ENCODE measurements at regions not wholly inside any gene's neighbourhood (a gene's known extent, or its start where the extent isn't known, plus 50 kb on each side); places are given as distances from the start of the nearest gene placed in this dataset.

DNA sequence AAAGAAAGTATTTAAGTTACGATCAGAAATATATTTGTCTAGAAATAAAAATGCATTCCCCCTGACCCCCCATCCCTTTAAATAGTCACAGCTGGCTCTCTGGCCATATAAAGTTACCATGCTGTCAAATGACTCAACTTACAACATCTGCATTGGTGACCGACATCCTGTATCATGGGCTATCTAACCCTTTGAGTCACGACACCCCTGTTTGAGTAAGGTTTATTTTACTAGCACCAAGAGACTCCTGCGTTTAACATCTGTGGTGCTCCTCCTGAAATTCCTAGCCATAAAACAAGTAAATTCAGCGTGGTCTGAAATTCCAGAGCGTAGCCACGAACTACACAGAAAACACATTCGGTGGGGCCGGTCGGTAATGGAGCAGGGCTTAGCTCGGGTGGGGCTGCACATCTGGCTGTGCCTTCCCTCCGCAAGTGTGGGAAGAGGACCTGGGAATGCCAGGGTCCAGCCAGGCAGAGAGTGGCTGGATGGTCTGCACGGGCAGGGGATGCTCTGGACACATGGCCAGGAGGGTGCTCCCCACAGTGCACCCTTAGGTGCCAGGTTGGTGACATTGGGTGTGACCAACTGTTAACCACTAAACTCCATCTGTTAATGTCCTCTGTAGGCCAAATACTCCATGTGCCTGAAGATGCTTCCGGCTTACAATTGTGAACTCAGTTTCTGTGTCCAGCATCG, 53.0 kb upstream of the CLDN14 start:
- H3K4me3 Mint-ChIP-seq = no peak overlapping the region

GRCh38 chr21:36533468-36533848, 53.5 kb upstream of the CLDN14 start:
- Histone ChIP-seq H3K4me3 (ENCODE audit: low read length in 2 of 2) (no peak overlapping the region), H3K9me3 (ENCODE audit: control insufficient read depth in 1 of 2, low read length in 2 of 2) (no peaks in the 10 kb centered on the region), H3K4me1 (ENCODE audit: insufficient read depth, low read length) (no peaks in the 10 kb centered on the region), H3K36me3 (ENCODE audit: insufficient read depth, low read length) (no peaks in the 10 kb centered on the region), H3K27me3 (ENCODE audit: insufficient read depth, low read length) (peaks cover 4% of the 10 kb centered on the region), H3K27ac (ENCODE audit: low read depth, low read length) (no peak overlapping the region)
- no peaks in the 10 kb centered on the region for H3K36me3 Mint-ChIP-seq
- ChIA-PET CTCF (ENCODE audit: partially characterized antibody) (no interaction called here), POLR2A (ENCODE audit: partially characterized antibody) (no interaction called here)
- no peak overlapping the region for H3K27ac Mint-ChIP-seq
- no peak for DNase-seq
- H3K9me3 Mint-ChIP-seq = no peaks in the 10 kb centered on the region
- intact Hi-C loops (cut with micrococcal nuclease) = no loop called here
- H3K4me3 Mint-ChIP-seq = no peak overlapping the region
- peaks cover 6 to 7% of the 10 kb centered on the region in 2 donors for H3K27me3 Mint-ChIP-seq
- no peaks in the 10 kb centered on the region for H3K4me1 Mint-ChIP-seq

More for the DNA sequence above, 53.0 kb upstream of the CLDN14 start:
- H3K27ac Mint-ChIP-seq = no peak overlapping the region
- Histone ChIP-seq H3K9me3 (ENCODE audit: control insufficient read depth in 1 of 2, low read length in 2 of 2) (no peaks in the 10 kb centered on the region), H3K4me1 (ENCODE audit: insufficient read depth, low read length) (no peaks in the 10 kb centered on the region), H3K36me3 (ENCODE audit: insufficient read depth, low read length) (no peaks in the 10 kb centered on the region), H3K27ac (ENCODE audit: low read depth, low read length) (no peak overlapping the region), H3K4me3 (ENCODE audit: low read length in 2 of 2) (no peak overlapping the region), H3K27me3 (ENCODE audit: insufficient read depth, low read length) (peaks cover 4% of the 10 kb centered on the region)
- DNase-seq = no peak
- CTCF ChIA-PET (ENCODE audit: partially characterized antibody) = no interaction called here
- H3K36me3 Mint-ChIP-seq = no peaks in the 10 kb centered on the region
- no peaks in the 10 kb centered on the region for H3K4me1 Mint-ChIP-seq
- peaks cover 6 to 7% of the 10 kb centered on the region in 2 donors for H3K27me3 Mint-ChIP-seq
- H3K9me3 Mint-ChIP-seq = no peaks in the 10 kb centered on the region
- intact Hi-C loops (cut with micrococcal nuclease) = no loop called here
- POLR2A ChIA-PET (ENCODE audit: partially characterized antibody) = no interaction called here

- no peaks in the 10 kb centered on the region for H3K9me3 ChIP-seq (ENCODE audit: control insufficient read depth in 1 of 2, low read length in 2 of 2)
- H3K4me1 Mint-ChIP-seq = no peaks in the 10 kb centered on the region
- peaks cover 4% of the 10 kb centered on the region for H3K27me3 ChIP-seq (ENCODE audit: insufficient read depth, low read length)
- no peaks in the 10 kb centered on the region for H3K36me3 Mint-ChIP-seq
- H3K27ac ChIP-seq (ENCODE audit: low read depth, low read length) = no peak overlapping the region
- no peak for DNase-seq
- no peak overlapping the region for H3K27ac Mint-ChIP-seq
- no peaks in the 10 kb centered on the region for H3K9me3 Mint-ChIP-seq
- no peaks in the 10 kb centered on the region for H3K36me3 ChIP-seq (ENCODE audit: insufficient read depth, low read length)
- intact Hi-C loops (cut with micrococcal nuclease) = no loop called here
- H3K4me3 ChIP-seq (ENCODE audit: low read length in 2 of 2) = no peak overlapping the region
- H3K4me3 Mint-ChIP-seq = no peak overlapping the region
- peaks cover 6 to 7% of the 10 kb centered on the region in 2 donors for H3K27me3 Mint-ChIP-seq
- ChIA-PET CTCF (ENCODE audit: partially characterized antibody) (no interaction called here), POLR2A (ENCODE audit: partially characterized antibody) (no interaction called here)
- no peaks in the 10 kb centered on the region for H3K4me1 ChIP-seq (ENCODE audit: insufficient read depth, low read length)
Observed at GRCh38 chr21:36534656-36535055, 54.7 kb upstream of the CLDN14 start.

DNA sequence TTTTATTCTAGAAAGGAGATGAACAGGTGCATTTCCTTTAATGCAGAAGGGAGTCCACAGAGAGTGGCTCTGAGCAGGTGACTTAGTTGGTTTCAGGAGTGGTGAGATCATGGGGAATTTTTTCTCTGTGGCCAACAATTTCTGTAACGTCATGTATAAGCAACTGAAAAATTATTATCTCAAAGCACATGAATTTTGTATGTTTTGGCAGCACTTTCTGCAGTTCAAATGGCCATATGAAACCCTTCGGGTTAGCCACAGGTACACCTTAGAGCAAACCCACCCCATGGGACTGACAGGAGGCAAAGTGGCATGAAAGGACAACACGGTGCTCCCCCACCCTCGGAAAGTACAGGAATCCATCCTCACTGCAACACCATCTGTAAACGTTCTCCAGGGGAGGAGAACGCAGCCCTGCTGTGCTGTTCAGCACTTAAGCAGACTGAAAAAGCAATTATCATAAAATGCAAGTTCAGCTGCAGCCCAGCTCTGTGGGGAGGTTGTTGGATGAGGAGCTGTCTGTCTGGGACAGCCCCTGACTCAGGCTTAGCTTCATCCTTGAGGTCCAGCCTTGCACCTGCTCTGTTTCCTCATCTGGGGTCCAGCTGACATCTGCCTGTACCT, 55.8 kb upstream of the CLDN14 start:
- peaks cover 3% of the 10 kb centered on the region in 2 donors for H3K27me3 Mint-ChIP-seq
- H3K36me3 Mint-ChIP-seq = no peaks in the 10 kb centered on the region
- H3K27me3 ChIP-seq (ENCODE audit: insufficient read depth, low read length) = peaks cover 4% of the 10 kb centered on the region
- POLR2A ChIA-PET (ENCODE audit: partially characterized antibody) = no interaction called here
- H3K27ac Mint-ChIP-seq = no peak overlapping the region
- H3K36me3 ChIP-seq (ENCODE audit: insufficient read depth, low read length) = no peaks in the 10 kb centered on the region
- no peak for DNase-seq
- H3K4me3 Mint-ChIP-seq = no peak overlapping the region
- no peaks in the 10 kb centered on the region for H3K4me1 ChIP-seq (ENCODE audit: insufficient read depth, low read length)
- intact Hi-C loops (cut with micrococcal nuclease) = no loop called here
- H3K9me3 ChIP-seq (ENCODE audit: control insufficient read depth in 1 of 2, low read length in 2 of 2) = no peaks in the 10 kb centered on the region
- H3K9me3 Mint-ChIP-seq = no peaks in the 10 kb centered on the region
- H3K27ac ChIP-seq (ENCODE audit: low read depth, low read length) = no peak overlapping the region
- H3K4me1 Mint-ChIP-seq = no peaks in the 10 kb centered on the region
- H3K4me3 ChIP-seq (ENCODE audit: low read length in 2 of 2) = no peak overlapping the region
- CTCF ChIA-PET (ENCODE audit: partially characterized antibody) = no interaction called here

- Histone ChIP-seq H3K4me1 (ENCODE audit: insufficient read depth, low read length) (no peaks in the 10 kb centered on the region), H3K9me3 (ENCODE audit: control insufficient read depth in 1 of 2, low read length in 2 of 2) (no peaks in the 10 kb centered on the region), H3K27ac (ENCODE audit: low read depth, low read length) (no peak overlapping the region), H3K27me3 (ENCODE audit: insufficient read depth, low read length) (no peaks in the 10 kb centered on the region), H3K36me3 (ENCODE audit: insufficient read depth, low read length) (no peaks in the 10 kb centered on the region), H3K4me3 (ENCODE audit: low read length in 2 of 2) (no peak overlapping the region)
- CTCF ChIA-PET (ENCODE audit: partially characterized antibody) = no interaction called here
- H3K27ac Mint-ChIP-seq = no peak overlapping the region
- no peak overlapping the region for H3K4me3 Mint-ChIP-seq
- no peaks in the 10 kb centered on the region for H3K9me3 Mint-ChIP-seq
- peaks cover 12 to 15% of the 10 kb centered on the region in 2 donors for H3K27me3 Mint-ChIP-seq
- intact Hi-C loops (cut with micrococcal nuclease) = no loop called here
- H3K36me3 Mint-ChIP-seq = no peaks in the 10 kb centered on the region
- POLR2A ChIA-PET (ENCODE audit: partially characterized antibody) = no interaction called here
- H3K4me1 Mint-ChIP-seq = no peaks in the 10 kb centered on the region
- no peak for DNase-seq
Observed at GRCh38 chr21:36538761-36539160, 58.8 kb upstream of the CLDN14 start.

- Histone ChIP-seq H3K27me3 (ENCODE audit: insufficient read depth, low read length) (no peaks in the 10 kb centered on the region), H3K4me3 (ENCODE audit: low read length in 2 of 2) (no peak overlapping the region), H3K4me1 (ENCODE audit: insufficient read depth, low read length) (no peaks in the 10 kb centered on the region), H3K27ac (ENCODE audit: low read depth, low read length) (no peak overlapping the region), H3K36me3 (ENCODE audit: insufficient read depth, low read length) (no peaks in the 10 kb centered on the region), H3K9me3 (ENCODE audit: control insufficient read depth in 1 of 2, low read length in 2 of 2) (no peaks in the 10 kb centered on the region)
- Mint-ChIP-seq H3K27ac (no peak overlapping the region), H3K9me3 (no peaks in the 10 kb centered on the region), H3K27me3 (peaks cover 9 to 19% of the 10 kb centered on the region in 2 donors), H3K4me1 (no peaks in the 10 kb centered on the region), H3K4me3 (no peak overlapping the region), H3K36me3 (no peaks in the 10 kb centered on the region)
- POLR2A ChIA-PET (ENCODE audit: partially characterized antibody) = no interaction called here
- CTCF ChIA-PET (ENCODE audit: partially characterized antibody) = no interaction called here
- intact Hi-C loops (cut with micrococcal nuclease) = no loop called here
- no peak for DNase-seq
Observed at GRCh38 chr21:36539434-36540150, 59.7 kb upstream of the CLDN14 start.

DNA sequence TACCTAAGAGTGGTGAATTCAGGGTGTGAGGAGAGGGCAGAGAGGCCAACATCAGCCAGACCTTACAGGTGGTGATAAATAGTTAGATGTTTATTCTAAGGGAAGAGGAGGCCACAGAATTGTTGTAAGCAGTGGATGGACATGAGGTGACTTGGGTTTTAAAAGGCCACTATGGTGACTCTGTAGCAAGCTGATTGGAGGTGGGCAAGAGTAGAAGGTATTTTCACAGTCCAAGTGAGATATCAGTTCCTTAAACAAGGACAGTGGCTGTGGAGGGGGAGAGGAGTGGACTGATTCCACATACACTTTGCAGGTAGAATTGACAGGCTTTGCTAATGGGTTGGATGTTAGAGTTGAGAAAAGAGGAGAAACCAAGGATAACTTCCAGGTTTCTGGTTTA, 60.8 kb upstream of the CLDN14 start:
- Mint-ChIP-seq H3K27ac (no peak overlapping the region), H3K4me3 (no peak overlapping the region), H3K27me3 (peaks cover 9 to 17% of the 10 kb centered on the region in 2 donors), H3K9me3 (no peaks in the 10 kb centered on the region), H3K4me1 (no peaks in the 10 kb centered on the region), H3K36me3 (no peaks in the 10 kb centered on the region)
- Histone ChIP-seq H3K4me1 (ENCODE audit: insufficient read depth, low read length) (no peaks in the 10 kb centered on the region), H3K4me3 (ENCODE audit: low read length in 2 of 2) (no peak overlapping the region), H3K27me3 (ENCODE audit: insufficient read depth, low read length) (no peaks in the 10 kb centered on the region), H3K27ac (ENCODE audit: low read depth, low read length) (no peak overlapping the region), H3K36me3 (ENCODE audit: insufficient read depth, low read length) (no peaks in the 10 kb centered on the region), H3K9me3 (ENCODE audit: control insufficient read depth in 1 of 2, low read length in 2 of 2) (no peaks in the 10 kb centered on the region)
- intact Hi-C loops (cut with micrococcal nuclease) = no loop called here
- DNase-seq = no peak
- ChIA-PET CTCF (ENCODE audit: partially characterized antibody) (no interaction called here), POLR2A (ENCODE audit: partially characterized antibody) (no interaction called here)

Measured in CD4-positive, alpha-beta memory T cell (primary cell).